GM12892 (cell line): ENCODE measurements at regions not wholly inside any gene's neighbourhood (a gene's known extent, or its start where the extent isn't known, plus 50 kb on each side); places are given as distances from the start of the nearest gene placed in this dataset.

Source experiments
- POLR2A ChIP-seq: IDR thresholded peaks from 2 replicates; pipeline ENCODE4 v1.6.1; 2011; ENCODE audit warnings: low read depth, low read length, control low read depth
- POLR2AphosphoS5 ChIP-seq: IDR thresholded peaks from 2 replicates; pipeline ENCODE4 v1.6.1; 2011; ENCODE audit warnings: low read depth, low read length, control low read depth
- TAF1 ChIP-seq: IDR thresholded peaks from 2 replicates; pipeline ENCODE4 v1.6.1; 2011; ENCODE audit warnings: low read depth, mild to moderate bottlenecking, control low read depth, low read length, borderline replicate concordance

- TF ChIP-seq POLR2A (no peak), POLR2AphosphoS5 (no peak), TAF1 (no peak)
Measured at GRCh38 chr7:9869566-9869965, 1104.1 kb upstream of the PHF14 start.
